ENCODE measurements at regions not wholly inside any gene's neighbourhood (a gene's known extent, or its start where the extent isn't known, plus 50 kb on each side); places are given as distances from the start of the nearest gene placed in this dataset.

DNA sequence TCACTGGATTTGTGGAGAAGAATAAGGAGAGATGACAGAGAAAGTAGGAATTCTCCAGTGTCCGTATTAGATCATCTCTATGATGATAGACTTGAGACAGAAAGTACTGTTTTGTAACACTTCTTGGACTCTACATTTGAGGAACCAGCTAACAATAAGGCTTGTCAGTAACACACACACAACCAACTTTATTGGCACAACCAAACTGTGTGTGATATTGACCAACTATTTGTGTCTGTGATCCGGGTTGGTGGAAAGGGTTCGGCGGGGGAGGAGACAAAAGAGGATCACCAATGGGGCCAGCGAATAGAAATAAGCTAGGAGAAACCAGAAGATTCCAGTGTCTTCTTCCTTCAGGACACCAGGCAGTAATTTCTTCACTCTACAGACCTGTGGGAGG lies 79.8 kb downstream of the MARCHF4 start:
- no peak for DNase-seq
- Mint-ChIP-seq H3K27me3 (ENCODE audit: low read depth) (no peaks in the 10 kb centered on the region), H3K36me3 (ENCODE audit: insufficient read depth in 1 of 3, low read depth in 3 of 3) (no peaks in the 10 kb centered on the region), H3K4me1 (peaks cover 19 to 24% of the 10 kb centered on the region in 2 experiments), H3K9me3 (no peaks in the 10 kb centered on the region), H3K4me3 (no peak overlapping the region), H3K27ac (no peak overlapping the region; a peak in 1 of 7 replicates)
- H2BK120ac ChIP-seq (ENCODE audit: low read depth, low read length, poor library complexity, severe bottlenecking) = no peak overlapping the region
- H3K27ac ChIP-seq (ENCODE audit: insufficient read length, low read depth, low read length) = no peak overlapping the region
- H3K79me1 ChIP-seq (ENCODE audit: insufficient read depth, low read depth, low read length, poor library complexity, severe bottlenecking) = no peaks in the 10 kb centered on the region
- no peak overlapping the region for H2BK20ac ChIP-seq (ENCODE audit: low read depth, low read length, poor library complexity, severe bottlenecking)
- no peak overlapping the region for H3K9ac ChIP-seq (ENCODE audit: extremely low read depth, insufficient read length, low read length)
- WGBS (ENCODE audit: extremely low coverage, insufficient read length, low lambda C conversion rate) = no CpG with 5 or more reads among the region's 5 CpGs
- H3K4me1 ChIP-seq (ENCODE audit: insufficient read depth, low read length) = peaks cover 4% of the 10 kb centered on the region; the same call in 1 of the 2 replicates
- no peak overlapping the region for H2BK5ac ChIP-seq (ENCODE audit: insufficient read length, low read length)
- H3K23me2 ChIP-seq (ENCODE audit: insufficient read length, low read depth, low read length, poor library complexity, severe bottlenecking) = no peaks in the 10 kb centered on the region
- H3K14ac ChIP-seq (ENCODE audit: insufficient read depth, low read length) = no peak overlapping the region
- no peak overlapping the region for H4K5ac ChIP-seq (ENCODE audit: insufficient read length, low read depth, low read length)
- no peak overlapping the region for H2BK12ac ChIP-seq (ENCODE audit: insufficient read length, low read depth, low read length)
- no peak overlapping the region for H3K4me2 ChIP-seq (ENCODE audit: insufficient read depth, insufficient read length, low read length)
- H3K4ac ChIP-seq (ENCODE audit: low read depth, low read length) = no peak overlapping the region
- H4K91ac ChIP-seq (ENCODE audit: insufficient read length, low read depth, low read length) = no peak overlapping the region
- no peak overlapping the region for H3K23ac ChIP-seq (ENCODE audit: insufficient read length, low read depth, low read length)
- no peak overlapping the region for H3K18ac ChIP-seq (ENCODE audit: insufficient read length, low read depth, low read length)
- no peak overlapping the region for H2BK15ac ChIP-seq (ENCODE audit: low read depth, low read length)
- no peaks in the 10 kb centered on the region for H3K9me3 ChIP-seq (ENCODE audit: control insufficient read depth, low read depth, low read length)
- no peak overlapping the region for H4K8ac ChIP-seq (replicated peaks; ENCODE audit: insufficient read length, low read depth, low read length)
- TF ChIP-seq CTCF (conservative IDR thresholded peaks at IDR 0.05) = no peak
- no peaks in the 10 kb centered on the region for H3K79me2 ChIP-seq (ENCODE audit: insufficient read depth, low read length)
- H2AK5ac ChIP-seq (ENCODE audit: insufficient read length, low read length) = no peak overlapping the region
- no peak overlapping the region for H3K56ac ChIP-seq (ENCODE audit: insufficient read length, low read depth, low read length)
- no peaks in the 10 kb centered on the region for H3K27me3 ChIP-seq (ENCODE audit: insufficient read depth, low read length)
- H4K20me1 ChIP-seq (ENCODE audit: control insufficient read depth, insufficient read depth, insufficient read length) = no peaks in the 10 kb centered on the region
- H3T11ph ChIP-seq (ENCODE audit: low read length) = no peak overlapping the region
- H2AFZ ChIP-seq (ENCODE audit: low read length) = no peak overlapping the region
